GM19328 (cell line): ENCODE measurements at regions not wholly inside any gene's neighbourhood (a gene's known extent, or its start where the extent isn't known, plus 50 kb on each side); places are given as distances from the start of the nearest gene placed in this dataset.

Experiments used
- ATAC-seq: cut with Tn5 transposase; IDR thresholded peaks from one replicate; pipeline ENCODE4 v1.9.1; 2021; ENCODE audit warnings: mild to moderate bottlenecking, moderate library complexity; ENCODE audit not compliant: unreplicated experiment

DNA sequence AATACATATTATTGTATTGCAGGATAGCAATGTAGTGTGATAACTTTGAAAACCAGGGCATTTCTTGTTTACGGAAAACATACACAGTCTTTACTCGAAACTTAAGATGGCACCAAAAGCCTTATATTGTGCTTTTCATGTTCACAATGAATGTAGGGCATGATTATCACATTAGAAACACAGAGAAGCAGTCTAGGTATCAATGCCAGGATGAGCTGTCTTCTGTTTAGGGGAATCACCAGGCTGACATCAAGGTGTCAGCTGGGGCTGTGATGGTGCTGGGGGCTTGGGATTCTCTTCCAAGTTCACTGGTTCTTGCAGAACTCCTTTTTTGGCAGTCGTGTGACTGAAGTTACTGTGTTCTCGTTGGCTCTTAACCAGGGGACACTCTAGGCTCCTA, 1067.3 kb downstream of the FLRT2 start:
- ATAC-seq, result no peak

DNA sequence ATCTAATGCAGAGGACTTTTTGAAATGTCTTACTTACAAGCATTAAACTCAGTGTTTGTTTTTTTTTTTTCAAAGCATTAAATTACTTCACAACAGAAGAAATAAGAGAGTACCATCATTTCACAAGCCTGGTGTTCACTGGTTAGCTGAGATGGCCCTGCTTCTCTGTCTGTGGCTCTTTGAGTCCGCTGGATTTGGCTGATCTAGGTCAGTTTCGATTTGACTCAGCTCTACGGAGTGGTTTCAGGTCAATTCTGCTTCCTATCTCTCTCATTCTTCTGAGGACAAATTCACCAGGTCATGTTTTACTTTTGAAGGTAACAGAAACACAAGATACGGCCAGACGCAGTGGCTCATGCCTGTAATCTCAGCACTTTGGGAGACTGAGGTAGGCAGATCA, 1066.1 kb downstream of the FLRT2 start:
- ATAC-seq, result no peak

DNA sequence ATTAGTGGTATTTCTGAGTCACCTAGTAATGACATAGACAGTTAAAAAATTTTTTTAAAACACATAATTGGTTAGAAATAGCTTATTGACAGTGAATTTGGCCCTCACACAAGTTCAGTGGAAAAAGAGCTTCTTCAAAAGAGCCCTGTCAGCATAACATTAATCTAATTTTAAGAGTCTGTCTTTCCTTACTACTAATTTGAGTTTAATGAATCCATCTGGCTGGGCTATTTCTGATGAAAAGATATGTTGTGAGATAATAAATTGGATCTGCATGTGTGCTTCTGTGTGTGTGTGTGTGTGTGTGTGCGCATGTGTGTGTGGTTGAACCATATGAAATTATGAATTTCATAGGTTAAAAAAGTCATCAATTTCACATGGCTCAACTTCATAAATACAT, 1045.2 kb downstream of the FLRT2 start:
- ATAC-seq, result no peak

DNA sequence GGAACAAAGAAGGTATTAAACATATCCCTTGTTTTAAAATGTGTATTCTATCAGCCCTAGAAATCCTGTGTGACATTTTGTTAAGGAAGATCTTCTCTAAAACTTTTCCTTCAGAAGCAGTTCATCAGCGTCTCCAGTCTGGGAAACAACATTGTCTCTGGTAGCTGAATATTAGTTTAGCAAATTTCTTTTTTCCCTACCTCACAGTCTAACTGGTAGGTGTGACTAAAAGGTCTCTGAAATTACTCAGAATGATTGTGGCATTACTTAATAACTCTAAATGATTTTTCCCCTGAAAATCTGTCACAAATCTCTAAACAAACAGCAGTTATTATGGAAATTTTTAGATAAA, 1044.8 kb downstream of the FLRT2 start:
- no peak for ATAC-seq

DNA sequence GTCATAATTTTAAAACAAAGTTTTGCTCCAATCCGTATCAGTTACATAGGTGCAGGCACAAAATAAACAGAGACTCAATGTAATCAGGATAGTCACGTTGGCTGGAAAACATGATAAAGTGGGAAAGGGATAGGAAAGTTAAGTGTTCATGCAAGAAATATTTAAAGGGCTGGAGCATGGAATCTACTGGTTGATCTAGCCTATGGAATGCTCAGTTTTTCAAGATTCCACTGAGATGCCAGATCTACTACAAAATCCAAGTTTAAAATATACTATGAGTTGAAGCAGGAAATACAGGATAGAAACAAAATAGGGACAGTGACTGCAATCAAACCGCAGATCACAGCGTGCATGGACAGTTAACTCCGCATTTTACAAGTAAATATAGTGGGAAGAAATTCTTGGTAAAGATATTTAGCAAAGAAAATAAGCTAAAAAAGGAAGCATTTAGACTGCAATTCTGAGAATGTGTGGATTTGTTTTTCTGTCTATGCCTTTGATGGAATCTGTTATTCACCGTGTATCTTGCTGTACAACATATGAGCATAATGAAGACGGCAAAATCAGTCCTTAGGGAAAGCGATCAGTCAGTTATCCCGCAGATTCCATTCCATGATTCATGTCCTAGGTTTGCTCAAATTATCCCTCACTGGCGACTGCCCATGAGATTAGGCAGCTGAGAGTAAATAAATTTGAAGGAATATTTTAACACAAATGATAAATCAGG, 1044.3 kb downstream of the FLRT2 start:
- ATAC-seq, result no peak

DNA sequence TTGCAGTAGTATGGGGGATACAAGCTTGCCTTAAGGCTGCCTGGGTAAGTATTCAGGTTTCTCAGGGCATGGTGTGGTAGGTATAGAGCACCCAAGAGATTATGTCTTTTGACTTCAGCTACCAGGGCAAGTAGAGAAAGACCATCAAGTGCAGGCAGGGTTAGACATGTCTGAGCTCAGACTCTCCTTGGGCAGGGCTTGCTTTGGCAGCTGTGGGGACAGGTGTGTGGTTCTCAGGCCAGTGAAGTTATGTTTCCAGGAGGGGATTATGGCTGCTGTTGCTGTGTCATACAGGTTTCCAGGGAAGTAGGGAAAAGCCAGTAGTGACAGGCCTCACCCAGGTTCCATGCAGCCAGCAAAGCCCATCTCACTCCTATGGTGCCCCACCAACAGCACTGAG, 1040.4 kb downstream of the FLRT2 start:
- no peak for ATAC-seq

DNA sequence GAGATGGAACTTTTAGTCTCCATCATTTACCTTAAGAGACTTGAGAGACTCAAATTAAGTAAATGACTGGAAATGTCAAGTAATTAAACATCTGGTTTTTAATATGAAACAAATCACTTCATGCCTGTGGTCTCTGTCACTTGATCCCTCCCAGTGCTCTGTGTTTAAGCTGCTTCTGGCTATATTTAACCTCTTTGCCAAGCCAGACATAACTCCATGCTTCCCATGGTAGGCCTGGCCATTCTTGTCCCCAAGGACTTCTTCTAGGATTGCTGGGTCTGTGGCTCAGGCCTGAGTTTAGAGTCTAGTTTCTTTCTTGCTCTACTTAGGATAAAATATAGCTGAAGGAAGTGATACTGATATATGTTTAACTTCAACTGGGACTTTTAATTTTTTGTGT, 1013.6 kb downstream of the FLRT2 start:
- ATAC-seq, result no peak

DNA sequence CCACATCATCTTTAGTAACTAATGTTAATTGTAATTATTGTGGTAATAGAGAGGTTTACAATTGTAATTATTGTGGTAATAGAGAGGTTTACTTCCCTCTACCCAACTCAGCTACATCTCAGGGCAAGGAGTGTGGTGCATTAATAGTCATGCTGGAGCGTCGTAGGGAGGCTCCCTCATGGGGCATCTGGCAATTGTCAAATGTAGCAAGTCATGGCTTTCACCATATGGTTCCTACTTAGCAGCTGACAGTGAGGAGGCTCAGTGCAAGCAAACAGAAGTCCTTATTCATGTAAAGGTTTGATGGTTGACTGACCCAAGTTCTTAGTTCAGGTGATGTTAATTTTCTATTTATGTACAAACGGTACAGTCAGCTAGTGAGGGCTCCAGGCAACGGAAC, 1012.0 kb downstream of the FLRT2 start:
- no peak for ATAC-seq

DNA sequence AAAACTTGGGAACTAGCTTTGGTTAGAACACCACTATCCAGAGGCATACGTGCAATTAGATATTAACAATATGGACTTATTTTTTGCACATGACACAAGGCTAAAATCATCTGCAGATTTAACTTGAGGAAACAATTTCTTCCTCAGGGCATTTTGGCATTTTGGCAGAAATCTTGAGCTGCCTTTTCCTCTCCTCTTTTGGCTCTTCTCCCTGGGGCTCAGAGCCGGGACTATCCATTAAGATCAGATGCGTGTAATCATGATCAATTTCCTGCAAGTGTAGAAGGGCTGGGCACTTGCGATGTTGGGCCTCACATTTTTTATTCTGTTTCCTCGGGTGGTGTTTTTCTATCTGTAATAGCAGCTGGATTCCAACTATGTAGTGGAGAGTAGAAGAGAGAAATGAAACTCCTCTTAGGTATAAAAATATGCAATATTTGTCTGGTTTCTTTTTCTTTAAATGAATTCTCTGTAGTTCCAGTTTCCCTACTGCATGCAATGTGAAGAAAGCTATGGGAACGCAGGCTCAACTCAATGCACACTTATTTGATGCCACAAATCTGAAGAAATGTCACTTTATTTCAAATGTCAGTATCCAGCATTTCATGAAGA, 1010.8 kb downstream of the FLRT2 start:
- ATAC-seq, result no peak

DNA sequence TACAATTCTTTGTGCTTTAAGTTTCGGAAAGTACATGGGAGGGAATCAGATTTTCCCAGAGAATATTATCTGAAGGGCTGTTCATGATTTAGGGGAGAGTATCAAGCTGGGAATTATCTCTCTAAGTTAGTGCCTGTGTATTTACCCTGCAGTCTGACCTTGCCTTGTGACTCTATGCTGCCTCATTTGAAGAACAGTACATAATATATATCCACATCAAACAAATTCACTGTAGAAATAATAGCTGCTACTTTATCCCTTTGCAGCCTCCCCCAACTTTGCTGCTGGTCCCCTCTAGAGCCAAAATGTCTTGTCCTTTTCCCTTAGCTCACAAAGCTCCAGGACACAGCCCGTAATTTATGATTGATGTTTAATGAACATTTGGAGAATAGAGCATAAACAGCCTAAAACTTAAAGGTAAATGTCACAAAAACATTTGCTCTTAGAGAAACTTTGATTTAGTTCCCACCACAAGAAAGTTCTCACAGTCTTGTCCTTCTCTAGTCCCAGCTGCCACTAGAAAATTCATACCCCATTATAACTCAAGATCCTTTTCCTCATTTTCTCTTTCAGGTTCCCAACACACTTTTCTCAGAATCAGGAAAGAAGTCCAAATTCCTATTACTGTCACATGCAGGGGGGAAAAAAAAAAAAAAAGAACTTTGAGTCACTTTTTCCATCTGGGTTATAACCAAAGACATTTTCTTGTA, 1009.6 kb downstream of the FLRT2 start:
- ATAC-seq, result no peak

DNA sequence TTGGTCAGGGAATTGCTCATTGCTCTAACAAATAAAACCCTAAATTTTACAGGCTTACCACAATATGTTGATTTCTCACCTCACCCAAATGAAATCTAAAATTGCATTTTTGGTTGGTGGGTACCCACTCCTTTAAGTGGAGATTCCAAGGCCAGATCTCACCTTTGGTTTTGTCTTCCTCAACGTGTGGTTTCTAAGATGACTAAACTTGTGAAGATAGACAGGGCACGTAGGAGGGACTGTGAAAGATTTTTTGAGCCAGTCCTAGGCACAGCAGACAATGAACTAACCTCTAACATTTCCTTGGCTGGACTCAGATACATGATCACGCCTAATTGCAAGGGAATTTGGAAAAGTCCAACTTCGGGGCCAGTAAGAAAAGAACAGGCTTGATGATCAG, 1003.9 kb downstream of the FLRT2 start:
- no peak for ATAC-seq

DNA sequence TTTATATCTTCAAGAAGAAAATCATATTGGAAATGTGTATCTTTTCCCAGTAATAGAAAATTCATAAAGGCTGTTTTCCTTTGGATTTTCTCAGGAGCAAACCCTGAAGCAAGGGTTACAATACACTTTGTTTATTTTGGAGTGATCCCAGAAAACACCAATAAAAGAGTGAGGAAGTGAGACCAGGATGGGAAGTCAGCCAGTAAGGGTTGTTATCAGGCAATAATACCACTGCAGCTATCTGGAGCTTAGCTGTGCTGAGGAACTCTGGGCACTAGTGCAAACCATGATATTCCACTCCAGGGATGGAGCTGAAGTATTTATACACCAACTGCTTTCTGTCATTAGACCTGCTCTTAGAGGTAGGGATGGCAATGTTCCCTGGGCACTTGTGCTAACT, 1002.3 kb downstream of the FLRT2 start:
- no peak for ATAC-seq

DNA sequence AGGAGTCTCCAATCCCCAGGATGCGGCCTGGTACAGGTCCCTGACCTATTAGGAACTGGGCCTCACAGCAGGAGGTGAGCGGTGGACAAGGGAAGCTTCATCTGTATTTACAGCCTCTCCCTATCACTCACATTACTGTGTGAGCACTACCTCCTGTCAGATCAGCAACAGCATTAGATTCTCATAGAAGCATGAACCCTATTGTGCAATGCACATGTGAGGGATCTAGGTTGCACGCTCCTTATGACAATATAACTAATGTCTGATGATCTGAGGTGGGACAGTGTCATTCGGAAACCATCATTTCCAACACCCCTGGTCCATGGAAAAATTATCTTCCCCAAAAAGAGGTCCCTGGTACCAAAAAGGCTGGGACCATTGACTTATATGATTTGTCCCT, 1000.5 kb downstream of the FLRT2 start:
- ATAC-seq, result no peak

DNA sequence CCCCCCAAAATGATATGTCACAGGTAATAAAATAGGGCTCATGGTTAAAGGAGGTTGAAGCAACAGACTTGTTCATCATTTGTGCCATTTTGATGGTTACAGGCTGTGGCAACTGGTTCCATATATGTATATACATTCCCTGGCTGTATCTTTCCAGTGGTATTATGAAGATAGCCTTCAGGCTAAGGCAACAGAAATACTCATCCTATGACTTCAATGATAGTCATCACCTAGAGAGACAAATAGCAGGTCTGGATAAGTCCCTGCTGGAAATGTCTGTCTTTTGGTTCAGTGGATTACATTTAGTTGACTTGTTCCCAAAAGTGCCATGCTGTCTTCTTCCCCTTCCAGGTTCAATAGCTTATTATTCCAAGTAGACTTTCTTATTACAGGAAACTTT, 997.4 kb downstream of the FLRT2 start:
- ATAC-seq, result no peak

DNA sequence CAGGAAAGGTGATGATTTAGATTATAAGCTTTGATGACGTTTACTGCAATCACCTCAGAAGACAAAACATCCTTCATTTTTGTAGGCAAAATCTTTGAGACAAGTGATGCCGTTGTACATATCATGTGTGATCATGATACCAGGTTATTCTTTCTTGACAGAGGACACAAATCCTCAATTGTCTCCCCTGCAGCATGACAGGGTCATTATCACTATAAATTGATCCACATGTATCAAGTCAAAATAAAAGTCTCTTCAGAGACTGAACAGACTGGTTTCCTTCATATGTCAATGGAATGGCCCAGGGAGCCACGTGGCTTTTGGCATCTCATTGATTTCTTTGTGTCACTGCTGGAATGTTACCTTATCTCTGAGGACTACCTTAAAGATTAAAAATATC, 995.7 kb downstream of the FLRT2 start:
- ATAC-seq, result no peak

DNA sequence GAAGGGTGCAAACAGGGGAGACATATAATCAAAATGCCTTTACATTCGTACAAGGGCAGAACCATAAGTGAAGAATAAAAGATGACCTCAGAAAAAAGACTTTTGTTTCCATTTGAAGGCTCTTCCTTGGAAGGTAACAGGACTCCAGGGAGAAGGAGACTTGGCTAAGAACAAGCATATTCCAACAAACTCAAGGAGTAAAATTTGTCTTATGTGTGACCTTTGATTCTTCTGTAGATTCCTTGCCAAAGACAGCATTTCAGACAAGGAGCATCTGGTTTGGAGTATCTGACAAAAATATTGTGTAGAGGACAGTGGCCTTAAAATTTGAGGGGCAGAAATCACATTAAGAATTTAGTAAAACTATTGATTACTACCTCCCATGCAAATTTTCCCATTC, 991.9 kb downstream of the FLRT2 start:
- ATAC-seq, result no peak

DNA sequence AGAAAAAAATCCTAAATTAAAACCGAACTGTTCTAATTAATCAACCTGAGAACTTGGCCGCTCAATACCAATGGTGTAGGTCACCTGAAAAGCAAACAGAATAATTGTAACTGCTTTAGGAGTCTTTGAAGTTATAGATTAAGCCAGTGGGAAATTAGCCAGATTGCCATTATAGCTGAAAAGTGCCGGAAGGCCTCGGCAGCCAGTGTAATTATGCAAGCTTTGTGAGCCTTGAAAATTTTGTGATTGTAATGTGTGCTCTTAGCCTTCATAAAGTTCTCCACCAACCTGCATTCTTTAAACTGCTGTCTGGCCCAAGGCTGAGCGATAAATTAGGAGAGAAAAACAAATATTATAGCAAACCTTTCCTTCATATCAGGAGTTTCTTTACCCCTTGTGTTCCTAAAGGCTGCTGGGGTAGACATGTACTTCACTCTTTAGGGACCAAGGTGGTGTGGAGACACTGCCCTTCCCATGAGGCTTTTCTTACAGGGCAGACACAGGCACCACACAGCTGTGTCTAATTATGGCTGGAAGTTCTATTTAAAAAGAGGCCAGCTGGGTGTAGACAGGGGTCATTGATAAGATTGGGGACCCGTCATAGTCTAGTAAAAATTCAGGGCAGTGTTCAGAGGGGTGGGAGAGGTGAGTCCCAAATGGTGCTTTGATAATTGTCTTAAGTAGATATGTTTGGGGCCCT, 991.2 kb downstream of the FLRT2 start:
- no peak for ATAC-seq

DNA sequence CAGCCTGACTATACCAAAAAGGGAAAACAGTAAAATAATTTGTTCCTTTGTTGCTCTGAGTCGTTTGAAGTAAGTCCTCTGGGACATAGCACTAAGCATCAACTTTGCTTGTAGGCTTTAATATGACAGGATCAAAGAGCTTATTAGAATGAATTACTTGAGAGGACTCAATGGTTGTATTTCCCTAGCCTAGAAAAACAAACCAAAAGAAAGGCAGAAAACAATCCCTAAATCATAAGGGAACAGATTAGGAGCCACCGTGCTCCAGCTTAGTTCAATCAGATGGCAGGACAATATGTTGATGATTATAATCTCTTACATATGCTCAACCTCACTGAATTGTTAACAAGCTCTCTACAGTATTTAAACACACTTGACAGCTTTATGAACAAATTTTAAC, 988.4 kb downstream of the FLRT2 start:
- no peak for ATAC-seq

DNA sequence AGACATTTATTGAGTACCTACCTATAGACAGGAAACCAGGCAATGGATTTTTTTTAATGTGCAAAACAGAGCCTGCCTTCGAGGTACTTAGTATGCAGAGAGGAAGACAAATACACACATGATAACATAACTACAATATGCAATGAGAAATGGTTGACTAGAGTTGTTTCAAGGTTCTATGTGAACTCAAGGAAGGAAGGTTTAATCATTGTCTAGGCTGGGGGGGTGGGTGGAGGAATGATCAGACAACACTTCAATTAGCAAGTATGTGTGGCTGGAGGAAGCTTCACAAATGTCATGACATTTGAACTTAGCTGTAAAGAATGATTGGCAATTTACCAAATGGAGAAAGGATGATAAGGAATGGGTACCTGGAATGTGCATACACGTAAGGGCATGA, 985.3 kb downstream of the FLRT2 start:
- no peak for ATAC-seq

DNA sequence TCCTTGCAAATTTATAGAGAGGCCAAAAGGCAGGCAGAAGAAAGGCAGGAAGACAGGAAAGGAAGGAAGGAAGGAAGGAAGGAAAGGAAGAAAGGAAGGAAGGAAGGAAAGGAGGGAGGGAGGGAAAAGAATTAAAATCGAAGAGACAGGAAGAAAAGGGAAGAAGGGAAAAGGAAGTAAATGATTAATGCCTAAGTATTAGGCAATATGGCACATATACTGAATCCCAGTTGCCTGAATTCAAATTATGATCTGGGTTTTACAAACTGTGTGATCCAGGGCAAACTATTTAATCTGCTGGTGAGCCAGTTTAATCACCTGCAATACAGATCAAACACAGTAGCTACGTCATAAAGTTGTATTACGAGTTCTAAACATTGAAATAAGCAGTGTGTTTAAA, 983.6 kb downstream of the FLRT2 start:
- ATAC-seq, result no peak

DNA sequence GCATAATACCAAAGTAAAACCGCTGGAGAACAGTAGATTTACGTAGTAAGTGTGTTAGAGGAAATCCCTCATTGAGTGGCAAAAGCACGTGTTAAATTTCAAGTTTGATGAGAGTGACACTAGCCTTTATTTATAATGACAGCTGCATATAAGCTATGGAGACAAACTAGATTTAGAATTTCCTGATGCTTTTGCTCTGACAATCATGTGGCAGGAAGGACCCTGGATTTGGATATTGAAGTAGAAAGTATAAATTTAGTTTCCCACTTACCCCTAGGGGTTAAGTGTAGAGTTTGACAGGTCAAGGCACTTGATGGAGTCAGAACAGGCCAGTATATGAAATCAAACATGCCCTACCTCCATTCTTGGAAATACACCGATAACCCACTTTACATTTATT, 983.1 kb downstream of the FLRT2 start:
- no peak for ATAC-seq

DNA sequence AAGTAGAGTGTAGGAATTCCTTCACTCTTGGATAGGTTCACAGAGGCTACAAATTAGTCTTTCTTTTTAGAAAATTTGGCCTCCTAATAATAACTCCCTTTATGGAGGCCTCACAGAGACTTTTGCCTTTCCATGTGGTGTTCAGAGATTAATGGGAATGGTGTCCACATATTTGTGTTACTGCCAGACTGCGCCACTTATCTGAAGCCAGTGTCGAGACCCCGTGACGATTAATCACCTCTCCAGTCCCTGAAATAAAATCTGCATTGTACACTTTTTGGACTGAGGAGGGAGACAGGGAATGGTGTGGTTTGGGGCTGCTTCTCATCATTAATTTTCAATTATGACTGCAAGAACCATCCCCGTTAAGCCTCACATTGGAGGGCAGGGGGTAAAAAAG, 980.5 kb downstream of the FLRT2 start:
- no peak for ATAC-seq
